ENCODE measurements at regions not wholly inside any gene's neighbourhood (a gene's known extent, or its start where the extent isn't known, plus 50 kb on each side); places are given as distances from the start of the nearest gene placed in this dataset.

- POLR2A ChIA-PET (ENCODE audit: unreplicated experiment), result no interaction called here
These were observed 547.9 kb downstream of the FGF9 start for GRCh38 chr13:22218797-22219196.

GRCh38 chr13:22219709-22220108 is 548.8 kb downstream of the FGF9 start:
- TF ChIP-seq CTCF (conservative IDR thresholded peaks at IDR 0.05), result no peak
- CTCF ChIA-PET, result no interaction called here
- no peak overlapping the region for H3K4me2 ChIP-seq

More at GRCh38 chr13:22218797-22219196, 547.9 kb downstream of the FGF9 start:
- Histone ChIP-seq H3K4me3 (no peak overlapping the region), H3K27me3 (ENCODE audit: insufficient read depth, low read depth) (peaks cover 86% of the 10 kb centered on the region), H3K79me2 (ENCODE audit: low read depth) (no peaks in the 10 kb centered on the region), H3K4me1 (replicated peaks; ENCODE audit: insufficient read depth) (no peaks in the 10 kb centered on the region), H3K36me3 (ENCODE audit: low read depth) (no peaks in the 10 kb centered on the region), H3K27ac (no peak overlapping the region), H3K9me3 (ENCODE audit: insufficient read depth, low read depth) (no peaks in the 10 kb centered on the region), H3F3A (ENCODE audit: insufficient read depth, low read depth) (no peaks in the 10 kb centered on the region), H3K4me2 (no peak overlapping the region), H2AFZ (no peak overlapping the region), H4K20me1 (ENCODE audit: insufficient read depth) (no peaks in the 10 kb centered on the region), H3K9me2 (ENCODE audit: insufficient read depth) (no peaks in the 10 kb centered on the region)
- BruUV-seq (replicated peaks), result no TSS peak
- no peak for DNase-seq
- CTCF ChIA-PET, result no interaction called here
- no peak for TF ChIP-seq CTCF (conservative IDR thresholded peaks at IDR 0.05)
- TF ChIP-seq EZH2 (IDR thresholded peaks at IDR 0.05; ENCODE audit: low read depth), result no peak
- intact Hi-C loops (cut with micrococcal nuclease; ENCODE audit: unreplicated experiment), result no loop called here

GRCh38 chr13:22220151-22221135 is 549.6 kb downstream of the FGF9 start:
- no peaks in the 10 kb centered on the region for H3K9me3 ChIP-seq (ENCODE audit: insufficient read depth, low read depth)
- intact Hi-C loops (cut with micrococcal nuclease; ENCODE audit: unreplicated experiment), result no loop called here
- H3K4me3 ChIP-seq, result no peak overlapping the region
- no peaks in the 10 kb centered on the region for H3K9me2 ChIP-seq (ENCODE audit: insufficient read depth)
- no TSS peak for BruUV-seq (replicated peaks)
- POLR2A ChIA-PET (ENCODE audit: unreplicated experiment), result no interaction called here
- H3K27me3 ChIP-seq (ENCODE audit: insufficient read depth, low read depth), result peaks cover 95% of the 10 kb centered on the region
- H2AFZ ChIP-seq, result no peak overlapping the region
- H4K20me1 ChIP-seq (ENCODE audit: insufficient read depth), result no peaks in the 10 kb centered on the region; the same call in 1 of the 2 replicates
- no peaks in the 10 kb centered on the region for H3F3A ChIP-seq (ENCODE audit: insufficient read depth, low read depth)
- no peak overlapping the region for H3K27ac ChIP-seq
- no peaks in the 10 kb centered on the region for H3K36me3 ChIP-seq (ENCODE audit: low read depth)
- no peak for DNase-seq
- TF ChIP-seq CTCF (conservative IDR thresholded peaks at IDR 0.05) (no peak), EZH2 (IDR thresholded peaks at IDR 0.05; ENCODE audit: low read depth) (no peak)
- CTCF ChIA-PET, result no interaction called here
- H3K4me1 ChIP-seq (replicated peaks; ENCODE audit: insufficient read depth), result no peaks in the 10 kb centered on the region
- no peaks in the 10 kb centered on the region for H3K79me2 ChIP-seq (ENCODE audit: low read depth)
- no peak overlapping the region for H3K4me2 ChIP-seq

More at GRCh38 chr13:22219709-22220108, 548.8 kb downstream of the FGF9 start:
- Histone ChIP-seq H3K27ac (no peak overlapping the region), H3K9me3 (ENCODE audit: insufficient read depth, low read depth) (no peaks in the 10 kb centered on the region), H3K4me3 (no peak overlapping the region), H2AFZ (no peak overlapping the region), H3K27me3 (ENCODE audit: insufficient read depth, low read depth) (peaks cover 88% of the 10 kb centered on the region), H3K4me1 (replicated peaks; ENCODE audit: insufficient read depth) (no peaks in the 10 kb centered on the region), H3K9me2 (ENCODE audit: insufficient read depth) (no peaks in the 10 kb centered on the region), H3K79me2 (ENCODE audit: low read depth) (no peaks in the 10 kb centered on the region), H3F3A (ENCODE audit: insufficient read depth, low read depth) (no peaks in the 10 kb centered on the region), H3K36me3 (ENCODE audit: low read depth) (no peaks in the 10 kb centered on the region), H4K20me1 (ENCODE audit: insufficient read depth) (no peaks in the 10 kb centered on the region; the same call in 1 of the 2 replicates)
- POLR2A ChIA-PET (ENCODE audit: unreplicated experiment), result no interaction called here
- no peak for DNase-seq
- BruUV-seq (replicated peaks), result no TSS peak
- intact Hi-C loops (cut with micrococcal nuclease; ENCODE audit: unreplicated experiment), result no loop called here
